IgD-negative memory B cell (primary cell): ENCODE measurements at regions not wholly inside any gene's neighbourhood (a gene's known extent, or its start where the extent isn't known, plus 50 kb on each side); places are given as distances from the start of the nearest gene placed in this dataset.

ENCODE experiments used
- H3K27ac Mint-ChIP-seq, 3 donors: one replicate each; pipeline ENCODE4 v1.8.0; 2020 to 2022; ENCODE audit warnings: mild to moderate bottlenecking in 3 of 3, mixed read lengths in 3 of 3, moderate library complexity in 1 of 3
- H3K27me3 Mint-ChIP-seq: one replicate; pipeline ENCODE4 v1.8.0; 2021; ENCODE audit warnings: mixed read lengths
- H3K36me3 Mint-ChIP-seq: one replicate; pipeline ENCODE4 v1.8.0; 2020; ENCODE audit warnings: mild to moderate bottlenecking, mixed read lengths
- H3K4me1 Mint-ChIP-seq, 3 donors: one replicate each; pipeline ENCODE4 v1.8.0; 2020 to 2022; ENCODE audit warnings: mixed read lengths in 3 of 3, mild to moderate bottlenecking in 1 of 3
- H3K4me3 Mint-ChIP-seq, 4 donors: one replicate each; pipeline ENCODE4 v1.8.0; 2020 to 2022; ENCODE audit warnings: mild to moderate bottlenecking in 4 of 4, mixed read lengths in 4 of 4, moderate library complexity in 3 of 4
- H3K9me3 Mint-ChIP-seq, 3 donors: one replicate each; pipeline ENCODE4 v1.8.0; 2020 to 2021; ENCODE audit warnings: mixed read lengths in 3 of 3, mild to moderate bottlenecking in 1 of 3

DNA sequence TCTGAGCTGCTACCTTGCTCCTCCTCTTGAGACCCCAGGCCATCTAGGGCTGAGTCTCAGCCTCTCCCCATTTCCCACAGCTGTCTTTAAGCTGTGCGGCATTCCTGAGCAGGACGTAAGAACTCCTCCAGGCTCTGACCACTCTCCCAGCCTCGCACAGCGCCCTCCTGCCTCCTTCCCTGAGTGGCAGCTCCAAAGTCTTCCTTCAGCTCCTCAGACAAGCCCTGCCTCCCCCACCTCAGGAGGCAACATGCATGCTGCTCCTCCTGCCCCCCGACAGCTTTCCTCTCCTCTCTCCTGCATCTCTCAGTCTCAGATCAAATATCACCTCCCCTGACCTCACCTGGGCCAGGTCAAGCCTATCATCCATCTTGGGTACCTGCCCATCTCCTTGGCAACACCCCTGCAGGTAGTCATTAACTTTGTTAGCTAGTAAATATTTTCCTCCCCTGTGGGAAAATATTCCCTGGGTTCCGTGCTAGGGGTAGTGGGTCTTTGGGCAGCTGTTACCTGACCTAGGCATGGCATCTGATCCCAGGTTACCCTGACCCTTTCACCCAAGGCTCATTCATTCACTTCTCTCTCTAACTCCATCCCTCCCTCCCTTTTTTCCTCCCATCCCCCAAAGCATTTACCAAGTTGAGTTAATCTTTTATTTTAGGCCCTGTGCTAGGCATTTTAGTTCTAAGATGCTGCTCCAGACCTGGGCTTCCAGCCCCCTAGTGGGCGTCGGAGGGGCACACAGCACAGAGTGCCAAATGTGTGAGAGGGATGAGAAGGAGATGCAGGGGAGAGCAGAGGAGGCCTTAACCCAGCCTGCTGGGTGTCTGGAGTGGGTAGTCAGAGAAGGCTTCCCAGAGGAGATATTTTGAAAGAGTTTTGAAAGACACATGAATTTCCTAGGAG is 419.9 kb downstream of the PTPRU start:
- H3K4me1 Mint-ChIP-seq, result peaks cover 0 to 2% (median 0%) of the 10 kb centered on the region in 3 donors
- no peak overlapping the region for H3K27ac Mint-ChIP-seq
- H3K27me3 Mint-ChIP-seq, result peaks cover 5% of the 10 kb centered on the region
- peaks cover 9 to 23% (median 16%) of the 10 kb centered on the region in 3 donors for H3K9me3 Mint-ChIP-seq
- no peak overlapping the region for H3K4me3 Mint-ChIP-seq
- peaks cover 2% of the 10 kb centered on the region for H3K36me3 Mint-ChIP-seq

- Mint-ChIP-seq H3K27ac (no peak overlapping the region), H3K36me3 (peaks cover 2% of the 10 kb centered on the region), H3K27me3 (peaks cover 4% of the 10 kb centered on the region), H3K4me3 (no peak overlapping the region), H3K4me1 (peaks cover 0 to 2% (median 0%) of the 10 kb centered on the region in 3 donors), H3K9me3 (peaks cover 5 to 12% (median 11%) of the 10 kb centered on the region in 3 donors)
These were observed 418.8 kb downstream of the PTPRU start for GRCh38 chr1:29655145-29655544.

GRCh38 chr1:29653886-29654450 is 417.6 kb downstream of the PTPRU start:
- H3K4me3 Mint-ChIP-seq, result no peak overlapping the region
- no peak overlapping the region for H3K27ac Mint-ChIP-seq
- peaks cover 0 to 2% (median 0%) of the 10 kb centered on the region in 3 donors for H3K4me1 Mint-ChIP-seq
- H3K27me3 Mint-ChIP-seq, result peaks cover 3% of the 10 kb centered on the region
- peaks cover 2% of the 10 kb centered on the region for H3K36me3 Mint-ChIP-seq
- H3K9me3 Mint-ChIP-seq, result peaks cover 5 to 7% (median 6%) of the 10 kb centered on the region in 3 donors

- H3K9me3 Mint-ChIP-seq, result peaks cover under 1 to 5% (median 4%) of the 10 kb centered on the region in 3 donors
- H3K27me3 Mint-ChIP-seq, result peaks cover 4% of the 10 kb centered on the region
- no peak overlapping the region for H3K4me3 Mint-ChIP-seq
- peaks cover 0 to 2% (median 0%) of the 10 kb centered on the region in 3 donors for H3K4me1 Mint-ChIP-seq
- H3K36me3 Mint-ChIP-seq, result peaks cover 2% of the 10 kb centered on the region
- no peak overlapping the region for H3K27ac Mint-ChIP-seq
These were observed 416.9 kb downstream of the PTPRU start for GRCh38 chr1:29653034-29653810.

GRCh38 chr1:29651684-29652665 is 415.7 kb downstream of the PTPRU start:
- peaks cover 3% of the 10 kb centered on the region for H3K36me3 Mint-ChIP-seq
- peaks cover 6% of the 10 kb centered on the region for H3K27me3 Mint-ChIP-seq
- no peak overlapping the region for H3K4me3 Mint-ChIP-seq
- H3K4me1 Mint-ChIP-seq, result peaks cover 0 to 2% (median 0%) of the 10 kb centered on the region in 3 donors
- H3K27ac Mint-ChIP-seq, result no peak overlapping the region
- H3K9me3 Mint-ChIP-seq, result peaks cover 0 to 3% (median 3%) of the 10 kb centered on the region in 3 donors

- Mint-ChIP-seq H3K27ac (no peak overlapping the region), H3K9me3 (peaks cover 0 to 3% (median 0%) of the 10 kb centered on the region in 3 donors)
These were observed 414.9 kb downstream of the PTPRU start for GRCh38 chr1:29651246-29651645.

GRCh38 chr1:29650476-29650875 is 414.2 kb downstream of the PTPRU start:
- Mint-ChIP-seq H3K27ac (no peak overlapping the region), H3K27me3 (peaks cover 9% of the 10 kb centered on the region), H3K9me3 (peaks cover 0 to 3% (median 0%) of the 10 kb centered on the region in 3 donors)

More at GRCh38 chr1:29651246-29651645, 414.9 kb downstream of the PTPRU start:
- peaks cover 0 to 2% (median 0%) of the 10 kb centered on the region in 3 donors for H3K4me1 Mint-ChIP-seq
- peaks cover 3% of the 10 kb centered on the region for H3K36me3 Mint-ChIP-seq
- H3K27me3 Mint-ChIP-seq, result peaks cover 7% of the 10 kb centered on the region
- H3K4me3 Mint-ChIP-seq, result no peak overlapping the region

GRCh38 chr1:29650041-29650400 is 413.7 kb downstream of the PTPRU start:
- peaks cover 3% of the 10 kb centered on the region for H3K36me3 Mint-ChIP-seq
- no peaks in the 10 kb centered on the region for H3K4me1 Mint-ChIP-seq
- H3K4me3 Mint-ChIP-seq, result no peak overlapping the region
- H3K27ac Mint-ChIP-seq, result no peak overlapping the region
- peaks cover 0 to 3% (median 0%) of the 10 kb centered on the region in 3 donors for H3K9me3 Mint-ChIP-seq
- peaks cover 9% of the 10 kb centered on the region for H3K27me3 Mint-ChIP-seq

More at GRCh38 chr1:29650476-29650875, 414.2 kb downstream of the PTPRU start:
- H3K36me3 Mint-ChIP-seq, result peaks cover 3% of the 10 kb centered on the region
- no peaks in the 10 kb centered on the region for H3K4me1 Mint-ChIP-seq
- no peak overlapping the region for H3K4me3 Mint-ChIP-seq

DNA sequence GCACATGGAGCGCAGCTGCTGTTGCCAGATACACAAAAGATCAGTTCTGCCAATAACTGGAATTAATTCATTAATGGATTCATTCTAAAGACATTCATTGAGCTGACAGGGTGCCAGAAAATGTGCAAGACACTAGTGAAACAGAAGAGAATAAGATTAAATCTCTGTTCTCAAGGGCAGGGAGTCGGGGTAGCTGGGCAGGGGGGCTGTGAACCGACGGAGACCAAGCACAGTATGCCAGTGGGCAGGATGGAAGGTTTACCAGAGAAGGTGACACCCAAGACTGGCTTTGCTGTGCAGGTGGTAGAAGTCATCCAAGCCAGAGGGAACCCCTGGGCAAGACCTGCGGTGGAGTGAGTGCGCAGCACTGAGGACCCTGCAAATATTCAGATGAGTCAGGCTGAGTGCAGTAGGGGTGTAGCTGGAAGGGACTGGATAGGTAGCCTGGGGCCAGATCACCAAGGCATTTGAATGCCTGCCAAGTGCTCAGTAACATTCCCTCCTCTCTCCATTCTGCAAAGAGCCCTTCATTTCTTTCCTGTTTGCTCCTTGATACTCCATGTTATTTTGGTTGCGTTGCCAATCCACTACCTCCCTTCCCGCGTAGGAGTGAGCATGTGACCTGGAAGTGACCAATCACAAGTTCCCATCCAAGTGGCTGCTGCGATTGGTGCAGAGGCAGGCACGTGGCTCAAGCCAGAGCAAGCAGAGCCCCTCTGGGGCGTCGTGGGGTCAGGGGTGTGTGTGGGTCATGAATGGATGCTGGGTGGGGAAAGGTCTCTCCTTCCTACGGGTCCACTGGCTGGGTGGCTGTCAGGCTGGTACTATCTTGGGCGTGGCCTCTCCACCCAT is 413.1 kb downstream of the PTPRU start:
- Mint-ChIP-seq H3K27ac (no peak overlapping the region), H3K36me3 (peaks cover 2% of the 10 kb centered on the region), H3K4me3 (no peak overlapping the region), H3K4me1 (no peaks in the 10 kb centered on the region), H3K27me3 (peaks cover 8% of the 10 kb centered on the region), H3K9me3 (peaks cover 0 to 3% (median under 1%) of the 10 kb centered on the region in 3 donors)

DNA sequence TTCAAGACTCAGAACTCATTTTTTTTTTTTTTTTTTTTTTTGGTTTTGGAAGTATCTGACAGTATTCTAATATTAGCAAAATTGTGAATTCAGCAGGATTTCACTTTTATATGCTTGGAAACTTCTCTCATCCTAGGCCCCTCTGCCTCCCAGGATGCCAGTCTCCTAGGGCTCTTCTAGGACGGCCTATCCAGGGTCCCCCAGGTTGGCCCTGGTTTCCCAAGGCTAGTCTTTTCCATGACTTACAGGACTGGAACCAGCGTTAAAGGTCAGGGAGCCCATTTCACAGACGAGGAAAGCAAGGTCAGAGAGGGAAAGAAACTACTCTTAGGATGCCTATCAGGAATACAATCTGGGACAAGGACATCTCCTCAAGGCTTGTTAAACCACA is 412.5 kb downstream of the PTPRU start:
- Mint-ChIP-seq H3K4me3 (no peak overlapping the region), H3K27ac (no peak overlapping the region), H3K9me3 (peaks cover 0 to 3% (median 0%) of the 10 kb centered on the region in 3 donors), H3K27me3 (peaks cover 8% of the 10 kb centered on the region), H3K4me1 (no peaks in the 10 kb centered on the region), H3K36me3 (peaks cover 1% of the 10 kb centered on the region)

DNA sequence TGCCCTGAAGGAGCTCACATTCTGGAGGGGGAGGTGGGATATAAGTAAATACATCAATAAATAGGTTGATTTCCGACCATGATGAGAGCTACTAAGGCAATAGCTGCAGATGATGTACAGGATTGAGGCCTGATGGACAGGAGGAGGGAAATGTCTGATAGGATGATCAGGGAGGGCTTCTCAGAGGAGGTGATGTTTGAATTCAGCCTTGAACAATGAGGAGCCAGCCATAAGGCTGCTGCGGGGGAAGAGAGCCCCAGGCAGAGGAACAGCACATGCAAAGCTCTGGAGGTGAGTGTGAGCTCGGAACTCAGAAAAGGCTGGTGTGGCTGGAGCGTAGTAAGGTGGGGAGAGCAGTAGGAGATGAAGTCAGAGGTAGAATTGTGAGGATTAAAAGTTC is 411.7 kb downstream of the PTPRU start:
- Mint-ChIP-seq H3K27me3 (peaks cover 8% of the 10 kb centered on the region), H3K4me3 (no peak overlapping the region), H3K9me3 (peaks cover 0 to 3% (median 0%) of the 10 kb centered on the region in 3 donors), H3K27ac (no peak overlapping the region), H3K4me1 (no peaks in the 10 kb centered on the region), H3K36me3 (peaks cover 1% of the 10 kb centered on the region)

- peaks cover 1% of the 10 kb centered on the region for H3K36me3 Mint-ChIP-seq
- H3K4me3 Mint-ChIP-seq, result no peak overlapping the region
- H3K4me1 Mint-ChIP-seq, result no peaks in the 10 kb centered on the region
- H3K27ac Mint-ChIP-seq, result no peak overlapping the region
- peaks cover 8% of the 10 kb centered on the region for H3K27me3 Mint-ChIP-seq
- H3K9me3 Mint-ChIP-seq, result peaks cover 0 to 3% (median 0%) of the 10 kb centered on the region in 3 donors
These were observed 411.3 kb downstream of the PTPRU start for GRCh38 chr1:29647581-29647980.

DNA sequence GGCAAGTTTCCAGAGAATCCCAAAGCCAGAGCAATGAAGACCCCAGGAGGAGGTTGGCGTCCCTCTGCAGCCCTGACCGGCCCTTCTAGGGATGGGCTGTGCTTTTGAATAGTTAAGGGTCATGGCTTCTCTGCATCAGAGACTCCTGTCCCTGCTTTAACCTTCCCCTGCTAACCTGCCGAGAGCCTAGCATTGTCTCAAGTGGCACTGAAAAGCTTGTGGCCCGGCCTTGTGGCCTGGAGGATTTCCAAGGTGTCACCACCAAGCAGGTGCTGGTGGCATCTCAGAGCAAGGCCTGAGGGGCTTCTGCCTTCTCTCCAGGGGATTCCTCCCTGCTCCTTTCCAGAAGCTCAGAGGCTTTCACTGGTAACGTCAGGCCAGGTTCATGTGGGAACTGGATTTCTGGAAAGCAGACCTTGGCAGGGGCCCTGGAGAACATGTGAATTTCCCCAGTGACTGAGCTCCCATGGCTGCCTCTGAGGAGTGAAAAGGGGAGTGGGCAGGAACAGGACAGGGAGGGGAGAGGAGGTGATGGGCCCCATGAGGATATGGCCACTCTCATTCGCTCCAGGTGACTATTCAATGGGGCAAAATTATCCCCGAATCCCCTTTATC is 409.9 kb downstream of the PTPRU start:
- H3K36me3 Mint-ChIP-seq, result peaks cover 1% of the 10 kb centered on the region
- no peak overlapping the region for H3K4me3 Mint-ChIP-seq
- H3K27me3 Mint-ChIP-seq, result peaks cover 6% of the 10 kb centered on the region
- H3K9me3 Mint-ChIP-seq, result peaks cover 0 to 3% (median 0%) of the 10 kb centered on the region in 3 donors
- H3K4me1 Mint-ChIP-seq, result no peaks in the 10 kb centered on the region
- no peak overlapping the region for H3K27ac Mint-ChIP-seq
